Stimulated activated naive B cell treated with anti-CD40 and anti-IgM and Interleukin-4, amounts not matched to agents 10 μg/mL and 1 μg/mL and 100 μg/mL, for 72 hours (primary cell): ENCODE measurements at regions not wholly inside any gene's neighbourhood (a gene's known extent, or its start where the extent isn't known, plus 50 kb on each side); places are given as distances from the start of the nearest gene placed in this dataset.
A peak's percentile ranks its signal among the peaks of the same experiment; 100 is the strongest.

Source experiments
- ATAC-seq, 2 donors: fragments of 150-1000 bp; cut with Tn5 transposase; replicated peaks; 2 replicates each; pipeline ENCODE4 v1.10.0; 2021; ENCODE audit warnings: moderate library complexity in 1 of 2
- DNase-seq: peaks from one replicate; pipeline ENCODE4 v3.0.0; 2021
- H3K27ac Mint-ChIP-seq: one replicate; pipeline ENCODE4 v1.8.0; 2022; ENCODE audit warnings: mild to moderate bottlenecking, mixed read lengths
- H3K27me3 Mint-ChIP-seq, 2 donors: one replicate each; pipeline ENCODE4 v1.8.0; 2022; ENCODE audit warnings: mixed read lengths in 2 of 2
- H3K36me3 Mint-ChIP-seq, 2 donors: one replicate each; pipeline ENCODE4 v1.8.0; 2022; ENCODE audit warnings: mixed read lengths in 2 of 2, mild to moderate bottlenecking in 1 of 2
- H3K4me1 Mint-ChIP-seq, 2 donors: one replicate each; pipeline ENCODE4 v1.8.0; 2022; ENCODE audit warnings: mixed read lengths in 2 of 2, mild to moderate bottlenecking in 1 of 2
- H3K4me3 Mint-ChIP-seq, 2 donors: one replicate each; pipeline ENCODE4 v1.8.0; 2022; ENCODE audit warnings: mild to moderate bottlenecking in 2 of 2, mixed read lengths in 2 of 2, moderate library complexity in 1 of 2
- H3K9me3 Mint-ChIP-seq, 2 donors: one replicate each; pipeline ENCODE4 v1.8.0; 2022; ENCODE audit warnings: mixed read lengths in 2 of 2, mild to moderate bottlenecking in 1 of 2

GRCh38 chr21:31457675-31458074, 113.6 kb upstream of the TIAM1 start:
- Mint-ChIP-seq H3K9me3 (peaks cover 5 to 6% of the 10 kb centered on the region in 2 donors), H3K27ac (no peak overlapping the region), H3K4me3 (no peak overlapping the region), H3K4me1 (peaks cover 0 to 14% of the 10 kb centered on the region in 2 donors), H3K27me3 (no peaks in the 10 kb centered on the region), H3K36me3 (no peaks in the 10 kb centered on the region)
- DNase-seq: no peak
- ATAC-seq: peak; percentile 27 to 29

- DNase-seq (no peak), ATAC-seq (no peak)
- H3K27me3 Mint-ChIP-seq: no peaks in the 10 kb centered on the region
- H3K9me3 Mint-ChIP-seq: peaks cover 5 to 8% of the 10 kb centered on the region in 2 donors
- H3K4me3 Mint-ChIP-seq: no peak overlapping the region
- H3K36me3 Mint-ChIP-seq: no peaks in the 10 kb centered on the region
- H3K27ac Mint-ChIP-seq: no peak overlapping the region
- H3K4me1 Mint-ChIP-seq: peaks cover 0 to 14% of the 10 kb centered on the region in 2 donors
These were observed 112.1 kb upstream of the TIAM1 start for GRCh38 chr21:31456201-31456600.

- Mint-ChIP-seq H3K9me3 (peaks cover 5 to 8% of the 10 kb centered on the region in 2 donors), H3K4me3 (no peak overlapping the region), H3K4me1 (peaks cover 0 to 7% of the 10 kb centered on the region in 2 donors), H3K27me3 (no peaks in the 10 kb centered on the region), H3K36me3 (no peaks in the 10 kb centered on the region), H3K27ac (no peak overlapping the region)
- DNase-seq (no peak), ATAC-seq (no peak)
These were observed 111.4 kb upstream of the TIAM1 start for GRCh38 chr21:31455506-31455905.

- ATAC-seq (no peak), DNase-seq (no peak)
- Mint-ChIP-seq H3K4me1 (peaks cover 4 to 7% of the 10 kb centered on the region in 2 donors), H3K4me3 (no peak overlapping the region), H3K27ac (no peak overlapping the region), H3K9me3 (peaks cover 4% of the 10 kb centered on the region in 2 donors), H3K27me3 (no peaks in the 10 kb centered on the region), H3K36me3 (no peaks in the 10 kb centered on the region)
These were observed 106.9 kb upstream of the TIAM1 start for GRCh38 chr21:31450980-31451379.

- H3K9me3 Mint-ChIP-seq: peaks cover 4% of the 10 kb centered on the region in 2 donors
These were observed 106.0 kb upstream of the TIAM1 start for GRCh38 chr21:31449921-31450535.

GRCh38 chr21:31448496-31448895, 104.4 kb upstream of the TIAM1 start:
- Mint-ChIP-seq H3K4me3 (no peak overlapping the region), H3K4me1 (peaks cover 4 to 20% of the 10 kb centered on the region in 2 donors), H3K36me3 (no peaks in the 10 kb centered on the region), H3K9me3 (peaks cover 1 to 4% of the 10 kb centered on the region in 2 donors), H3K27me3 (no peaks in the 10 kb centered on the region), H3K27ac (no peak overlapping the region)
- DNase-seq (no peak), ATAC-seq (no peak)

More at GRCh38 chr21:31449921-31450535, 106.0 kb upstream of the TIAM1 start:
- H3K27me3 Mint-ChIP-seq: no peaks in the 10 kb centered on the region
- peaks cover 4 to 7% of the 10 kb centered on the region in 2 donors for H3K4me1 Mint-ChIP-seq
- H3K36me3 Mint-ChIP-seq: no peaks in the 10 kb centered on the region
- no peak overlapping the region for H3K4me3 Mint-ChIP-seq
- ATAC-seq (no peak), DNase-seq (no peak)
- H3K27ac Mint-ChIP-seq: no peak overlapping the region

GRCh38 chr21:31447505-31447904, 103.4 kb upstream of the TIAM1 start:
- Mint-ChIP-seq H3K27ac (no peak overlapping the region), H3K27me3 (peaks cover 0 to 2% of the 10 kb centered on the region in 2 donors), H3K36me3 (no peaks in the 10 kb centered on the region), H3K9me3 (peaks cover 0 to 2% of the 10 kb centered on the region in 2 donors), H3K4me3 (no peak overlapping the region), H3K4me1 (peaks cover 6 to 21% of the 10 kb centered on the region in 2 donors)
- ATAC-seq (no peak), DNase-seq (no peak)

GRCh38 chr21:31446226-31446855, 102.3 kb upstream of the TIAM1 start:
- DNase-seq (no peak), ATAC-seq (peak; percentile 75 to 88)
- Mint-ChIP-seq H3K36me3 (no peaks in the 10 kb centered on the region), H3K9me3 (peaks cover 0 to 3% of the 10 kb centered on the region in 2 donors), H3K4me1 (peaks cover 8 to 21% of the 10 kb centered on the region in 2 donors), H3K27ac (no peak overlapping the region), H3K4me3 (no peak overlapping the region), H3K27me3 (peaks cover 0 to 5% of the 10 kb centered on the region in 2 donors)

GRCh38 chr21:31445137-31445536, 101.1 kb upstream of the TIAM1 start:
- Mint-ChIP-seq H3K4me3 (no peak overlapping the region), H3K4me1 (peaks cover 8 to 21% of the 10 kb centered on the region in 2 donors), H3K36me3 (peaks cover 0 to 4% of the 10 kb centered on the region in 2 donors), H3K9me3 (peaks cover 3 to 6% of the 10 kb centered on the region in 2 donors), H3K27me3 (peaks cover 0 to 5% of the 10 kb centered on the region in 2 donors), H3K27ac (no peak overlapping the region)
- ATAC-seq: no peak
- no peak for DNase-seq

GRCh38 chr21:31443736-31444521, 99.9 kb upstream of the TIAM1 start:
- Mint-ChIP-seq H3K36me3 (peaks cover 0 to 4% of the 10 kb centered on the region in 2 donors), H3K27me3 (peaks cover 0 to 5% of the 10 kb centered on the region in 2 donors), H3K4me3 (no peak overlapping the region), H3K4me1 (peaks cover 8 to 21% of the 10 kb centered on the region in 2 donors), H3K9me3 (peaks cover 4 to 7% of the 10 kb centered on the region in 2 donors), H3K27ac (no peak overlapping the region)
- ATAC-seq (no peak), DNase-seq (no peak)

GRCh38 chr21:31442339-31442738, 98.3 kb upstream of the TIAM1 start:
- no peak overlapping the region for H3K4me3 Mint-ChIP-seq
- H3K36me3 Mint-ChIP-seq: peaks cover 0 to 4% of the 10 kb centered on the region in 2 donors
- H3K27me3 Mint-ChIP-seq: peaks cover 0 to 5% of the 10 kb centered on the region in 2 donors
- H3K27ac Mint-ChIP-seq: no peak overlapping the region
- peaks cover 4 to 7% of the 10 kb centered on the region in 2 donors for H3K9me3 Mint-ChIP-seq
- ATAC-seq: no peak
- peaks cover 8 to 21% of the 10 kb centered on the region in 2 donors for H3K4me1 Mint-ChIP-seq
- no peak for DNase-seq

- H3K4me1 Mint-ChIP-seq: peaks cover 2 to 11% of the 10 kb centered on the region in 2 donors
- no peak overlapping the region for H3K27ac Mint-ChIP-seq
- ATAC-seq (no peak), DNase-seq (no peak)
- peaks cover 0 to 4% of the 10 kb centered on the region in 2 donors for H3K9me3 Mint-ChIP-seq
- no peak overlapping the region for H3K4me3 Mint-ChIP-seq
- no peaks in the 10 kb centered on the region for H3K36me3 Mint-ChIP-seq
- no peaks in the 10 kb centered on the region for H3K27me3 Mint-ChIP-seq
These were observed 85.4 kb upstream of the TIAM1 start for GRCh38 chr21:31429506-31429905.

GRCh38 chr21:31426235-31426797, 82.3 kb upstream of the TIAM1 start:
- Mint-ChIP-seq H3K9me3 (peaks cover 0 to 2% of the 10 kb centered on the region in 2 donors), H3K4me1 (peaks cover 2 to 11% of the 10 kb centered on the region in 2 donors), H3K36me3 (no peaks in the 10 kb centered on the region), H3K27ac (no peak overlapping the region), H3K27me3 (no peaks in the 10 kb centered on the region), H3K4me3 (no peak overlapping the region)
- no peak for DNase-seq
- ATAC-seq: peak; percentile 73 to 82

GRCh38 chr21:31425138-31425537, 81.1 kb upstream of the TIAM1 start:
- Mint-ChIP-seq H3K27me3 (no peaks in the 10 kb centered on the region), H3K36me3 (no peaks in the 10 kb centered on the region), H3K27ac (no peak overlapping the region), H3K4me1 (peaks cover 2 to 11% of the 10 kb centered on the region in 2 donors), H3K4me3 (no peak overlapping the region), H3K9me3 (peaks cover 0 to 2% of the 10 kb centered on the region in 2 donors)
- ATAC-seq: no peak
- no peak for DNase-seq
